GM12872 (cell line): ENCODE measurements at regions not wholly inside any gene's neighbourhood (a gene's known extent, or its start where the extent isn't known, plus 50 kb on each side); places are given as distances from the start of the nearest gene placed in this dataset.

ENCODE experiments used
- CTCF ChIP-seq: IDR thresholded peaks from 3 replicates; pipeline ENCODE4 v1.5.1; 2011; ENCODE audit warnings: low read depth, mild to moderate bottlenecking, low read length, moderate library complexity; ENCODE audit not compliant: insufficient read depth

DNA sequence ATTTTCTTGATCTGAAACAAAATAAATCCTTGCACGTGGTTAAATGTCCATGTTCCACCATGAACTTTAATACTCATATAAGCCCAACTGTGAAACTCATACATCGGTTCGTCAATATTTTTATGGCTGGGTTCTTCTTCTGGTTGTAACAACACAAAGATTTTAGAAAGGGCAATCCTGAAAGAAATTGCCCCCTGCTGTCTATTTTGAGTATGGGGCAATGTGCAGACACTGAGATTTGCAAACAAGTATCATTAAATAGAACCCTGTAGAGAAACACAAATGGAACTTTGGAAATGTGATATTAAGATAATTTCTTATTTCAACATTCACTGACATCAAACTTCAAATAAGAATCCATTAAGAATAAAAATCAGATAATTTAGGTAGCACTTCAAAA, 80.2 kb upstream of the PHACTR1 start:
- TF ChIP-seq CTCF: peak; percentile 17; the same call in 1 of the 3 replicates

GRCh38 chr6:12637960-12638641, 78.5 kb upstream of the PHACTR1 start:
- TF ChIP-seq CTCF: peak; percentile 87

DNA sequence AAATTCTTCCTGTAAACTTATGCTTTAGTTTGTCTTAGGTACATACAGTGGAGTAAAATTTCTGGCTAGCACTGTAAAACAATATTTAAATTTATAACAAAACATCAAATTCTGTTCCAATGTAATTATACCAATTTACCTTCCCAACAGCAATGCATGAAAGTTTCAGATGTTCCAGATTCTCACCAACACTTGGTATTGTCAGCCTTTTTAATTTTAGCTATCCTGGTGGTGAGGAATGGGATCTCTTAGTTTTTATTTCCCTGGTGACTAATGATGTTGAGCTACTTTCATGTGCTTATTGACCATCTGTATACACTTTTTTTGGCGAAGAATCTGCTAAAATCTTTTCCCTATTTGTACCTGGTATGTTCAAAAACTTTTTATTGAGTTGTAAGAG, 76.1 kb upstream of the PHACTR1 start:
- TF ChIP-seq CTCF: no peak

DNA sequence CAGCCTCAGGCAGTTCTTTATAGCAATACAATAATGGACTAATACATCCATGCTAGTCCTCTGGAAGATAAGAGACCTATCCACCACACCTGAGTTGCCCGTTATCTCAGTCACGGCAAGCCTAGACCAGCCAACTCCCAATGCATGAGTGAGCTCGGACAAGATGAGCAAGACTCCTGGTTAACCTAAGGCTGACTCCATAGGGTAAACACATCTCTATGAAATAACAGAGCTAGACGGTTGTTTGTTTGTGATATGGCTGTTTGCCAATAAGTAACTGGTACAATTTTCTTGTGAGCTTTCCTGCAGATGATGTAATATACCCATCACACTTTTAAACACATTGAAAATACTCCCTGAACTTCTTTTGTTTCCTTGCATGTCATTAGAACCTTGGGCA, 70.6 kb upstream of the PHACTR1 start:
- TF ChIP-seq CTCF: no peak

DNA sequence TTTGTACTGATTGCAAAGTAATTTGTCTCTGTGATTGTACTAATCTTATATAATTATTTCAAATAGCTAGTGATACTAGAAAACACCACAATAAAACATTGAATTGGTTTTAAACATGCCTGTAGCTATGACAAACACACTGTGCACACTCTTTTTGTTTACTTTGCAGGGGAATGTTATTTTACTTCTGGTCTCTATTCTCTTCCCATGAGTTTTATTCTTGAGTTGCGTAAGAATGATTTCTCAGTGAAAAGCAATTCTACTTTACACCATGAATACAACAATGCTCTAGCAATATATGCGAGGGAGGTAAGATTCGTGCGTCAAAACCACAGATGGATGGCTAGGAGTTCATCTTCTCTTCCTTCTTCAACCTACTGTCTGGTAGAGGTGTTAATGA, 68.4 kb upstream of the PHACTR1 start:
- TF ChIP-seq CTCF: no peak

GRCh38 chr6:12649325-12649724, 67.2 kb upstream of the PHACTR1 start:
- no peak for TF ChIP-seq CTCF

GRCh38 chr6:12653486-12653885, 63.1 kb upstream of the PHACTR1 start:
- no peak for TF ChIP-seq CTCF
